Keratinocyte (primary cell): ENCODE measurements at regions not wholly inside any gene's neighbourhood (a gene's known extent, or its start where the extent isn't known, plus 50 kb on each side); places are given as distances from the start of the nearest gene placed in this dataset.

ENCODE experiments used
- CTCF ChIP-seq, 3 experiments: IDR thresholded peaks in 1 of 3; conservative IDR thresholded peaks in 1 of 3; optimal IDR thresholded peaks in 1 of 3; 2 replicates in 2 of 3; 3 replicates in 1 of 3; pipeline versions ENCODE3 to v1.5.1; 2011; ENCODE audit warnings: low read length in 3 of 3, mild to moderate bottlenecking in 3 of 3, moderate library complexity in 2 of 3, control low read depth in 1 of 3, inconsistent platforms in 1 of 3; ENCODE audit not compliant: insufficient read depth in 2 of 3; ENCODE audit errors: extremely low read depth in 1 of 3
- EZH2 ChIP-seq: IDR thresholded peaks from one replicate; pipeline ENCODE4 v1.6.1; 2012; ENCODE audit warnings: inconsistent platforms, mild to moderate bottlenecking, low read length, moderate library complexity

GRCh38 chr7:152495867-152496266 lies 60.1 kb upstream of the KMT2C start:
- TF ChIP-seq CTCF (optimal IDR thresholded peaks at IDR 0.05 in 1 of 3, IDR thresholded peaks at IDR 0.05 in 1 of 3, conservative IDR thresholded peaks at IDR 0.05 in 1 of 3; ENCODE audit: extremely low read depth in 1 of 3, insufficient read depth in 2 of 3, low read length in 3 of 3), result no peak
- TF ChIP-seq EZH2, result no peak
